HL-60/S4 treated with retinoic acid at 250 ng/mL for 4 days and 3 days (cell line): ENCODE measurements at regions not wholly inside any gene's neighbourhood (a gene's known extent, or its start where the extent isn't known, plus 50 kb on each side); places are given as distances from the start of the nearest gene placed in this dataset.
"Not testable (repeated sequence)": the region's sequence is repeated elsewhere in the genome, so short reads cannot be mapped to it uniquely, and the experiment has no call there.

ENCODE experiments used
- in situ Hi-C: fragments of 300-500 bp; cut with MboI; formaldehyde crosslinking; loops from 2 replicates; pipeline ENCODE4 v1.7.0; 2022; ENCODE audit warnings: low sequenced_read_pairs

- in situ Hi-C loops, result no loop called here
These were observed 439.9 kb upstream of the CHD1 start for GRCh38 chr5:99368726-99369125.

DNA sequence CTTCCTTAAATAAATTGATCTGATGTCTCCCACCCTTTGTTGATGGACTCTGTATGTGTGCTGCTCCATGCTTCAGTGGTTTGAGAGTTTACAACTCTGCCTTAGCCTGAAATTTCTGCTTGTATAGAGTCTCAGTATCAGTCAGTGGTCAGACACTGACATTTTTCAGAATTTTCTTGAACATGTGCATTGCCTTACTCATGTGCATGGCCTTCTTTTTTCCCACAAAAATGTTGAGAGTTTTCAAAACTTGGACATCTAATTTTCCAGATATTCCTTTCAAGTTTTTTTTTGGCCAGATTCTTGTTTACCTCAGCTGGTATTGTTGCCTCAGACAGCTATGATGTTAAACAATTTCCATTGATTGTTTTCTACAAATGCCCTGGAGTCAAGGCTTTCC is 427.1 kb upstream of the CHD1 start:
- in situ Hi-C loops, result no loop called here

DNA sequence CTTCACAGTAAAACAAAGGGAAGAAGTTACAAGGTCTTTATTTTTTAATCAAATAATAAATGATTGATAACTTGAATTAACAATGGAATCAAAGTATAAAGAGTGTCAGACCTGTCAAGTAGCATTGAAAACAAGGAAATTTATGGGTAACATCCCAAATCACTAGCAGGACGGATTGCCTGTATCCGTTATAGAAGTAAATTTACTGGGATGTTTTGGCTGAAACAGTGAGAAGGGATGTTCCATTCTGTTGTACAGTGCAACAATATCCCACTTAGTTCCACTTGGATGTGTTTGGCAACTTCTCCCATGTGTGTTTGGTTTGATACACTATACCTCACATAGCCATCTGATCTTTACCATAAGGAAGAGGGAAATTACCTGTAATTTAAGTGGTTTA is 421.0 kb upstream of the CHD1 start:
- in situ Hi-C loops, result no loop called here

DNA sequence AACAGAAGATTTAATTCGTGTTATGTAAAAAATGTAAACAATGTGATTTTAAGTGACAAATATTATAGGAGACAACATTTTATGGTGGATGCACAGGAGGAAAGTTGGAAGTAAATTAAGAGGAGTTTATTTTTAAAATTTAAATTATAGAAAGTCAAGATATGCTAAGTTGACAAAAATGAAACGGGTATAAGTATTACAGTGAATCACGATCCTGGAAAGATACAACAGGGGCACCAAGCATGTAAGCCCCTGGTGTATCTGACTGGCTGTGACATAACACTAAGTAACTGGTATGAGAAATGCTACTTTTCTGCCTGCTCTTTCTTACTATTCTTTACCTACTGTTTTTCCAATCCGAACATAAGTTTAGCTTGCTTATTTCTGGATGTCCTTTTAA is 419.8 kb upstream of the CHD1 start:
- in situ Hi-C loops, result no loop called here

DNA sequence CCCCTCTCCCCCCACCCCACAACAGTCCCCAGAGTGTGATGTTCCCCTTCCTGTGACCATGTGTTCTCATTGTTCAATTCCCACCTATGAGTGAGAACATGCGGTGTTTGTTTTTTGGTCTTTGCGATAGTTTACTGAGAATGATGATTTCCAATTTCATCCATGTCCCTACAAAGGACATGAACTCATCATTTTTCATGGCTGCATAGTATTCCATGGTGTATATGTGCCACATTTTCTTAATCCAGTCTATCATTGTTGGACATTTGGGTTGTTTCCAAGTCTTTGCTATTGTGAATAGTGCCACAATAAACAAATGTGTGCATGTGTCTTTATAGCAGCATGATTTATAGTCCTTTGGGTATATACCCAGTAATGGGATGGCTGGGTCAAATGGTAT is 411.0 kb upstream of the CHD1 start:
- in situ Hi-C loops, result not testable (repeated sequence)

DNA sequence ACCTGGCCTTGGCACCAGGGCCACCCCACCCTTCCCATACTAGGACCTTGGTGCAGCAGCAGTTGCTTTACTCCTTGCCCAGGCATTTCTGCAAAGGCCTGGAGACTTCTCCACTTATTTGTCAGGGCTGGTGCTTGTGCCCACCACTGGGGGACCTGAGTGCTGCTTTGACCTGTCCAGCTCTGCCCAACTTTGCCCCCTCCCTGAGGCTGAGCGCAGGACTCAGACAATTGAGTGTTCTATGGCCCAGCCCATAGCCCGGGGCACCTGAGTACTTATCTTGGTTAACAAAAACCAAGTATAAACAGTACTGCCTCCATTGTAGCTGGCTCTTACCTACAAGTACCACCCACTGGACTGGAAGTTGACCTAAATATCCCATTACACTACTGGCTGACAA is 406.1 kb upstream of the CHD1 start:
- in situ Hi-C loops, result no loop called here

DNA sequence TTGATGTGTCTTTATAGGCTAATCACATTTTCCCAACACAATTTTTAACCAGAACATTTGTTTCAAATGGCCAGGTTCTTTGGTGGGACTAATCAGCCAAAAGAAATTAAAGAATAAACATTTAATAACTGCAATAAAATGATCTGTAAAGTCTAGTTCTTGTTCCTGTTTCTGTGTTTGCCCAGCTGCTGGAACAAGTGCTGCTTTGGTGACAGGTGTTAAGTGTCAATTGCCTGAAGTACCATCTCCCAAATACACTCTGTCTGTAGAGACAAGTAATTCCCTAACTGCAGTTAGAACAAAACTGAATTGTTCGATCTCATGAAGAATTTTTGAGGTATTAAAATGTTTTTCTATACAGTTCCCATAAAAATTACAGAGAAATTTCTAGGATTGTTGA is 402.3 kb upstream of the CHD1 start:
- in situ Hi-C loops, result no loop called here

DNA sequence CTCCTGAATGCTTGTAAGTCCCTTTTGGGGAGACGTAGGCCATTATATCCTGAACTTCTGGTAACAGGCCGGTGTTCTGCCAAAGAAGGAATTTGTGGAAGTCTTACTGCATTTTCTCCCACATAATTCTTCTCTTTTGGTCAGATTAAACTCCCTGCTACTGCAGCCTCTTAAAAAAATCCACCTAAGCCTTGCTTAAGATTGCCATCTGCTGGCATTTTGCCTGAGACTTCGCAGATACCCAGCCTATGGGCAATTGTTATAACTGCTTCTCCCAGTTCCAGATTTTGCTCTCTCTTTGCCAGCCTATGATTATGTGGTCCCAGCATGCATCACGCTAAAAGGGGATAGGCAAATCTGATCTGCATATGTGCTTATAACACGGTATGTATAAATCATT is 391.6 kb upstream of the CHD1 start:
- in situ Hi-C loops, result no loop called here

- in situ Hi-C loops, result no loop called here
These were observed 388.3 kb upstream of the CHD1 start for GRCh38 chr5:99317136-99317535.

DNA sequence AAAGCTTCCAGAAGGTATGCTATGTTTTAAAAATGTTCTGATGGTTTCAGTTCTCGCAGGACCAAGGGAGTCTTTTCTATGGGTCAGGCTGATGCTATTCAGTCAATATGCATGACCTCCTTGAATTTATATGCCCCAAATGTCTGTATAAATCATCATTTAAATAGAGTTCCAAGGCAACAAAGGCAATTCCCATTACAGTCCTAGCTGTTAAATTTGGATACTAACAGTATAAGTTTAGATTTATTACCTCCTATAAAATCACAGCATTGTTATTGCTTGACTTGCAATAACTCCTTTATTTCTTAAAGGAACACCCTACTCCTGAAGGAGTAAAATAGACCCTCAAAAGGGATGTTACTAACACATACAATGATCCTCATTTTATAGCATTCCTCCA is 387.7 kb upstream of the CHD1 start:
- in situ Hi-C loops, result no loop called here

GRCh38 chr5:99315413-99316183 is 386.8 kb upstream of the CHD1 start:
- in situ Hi-C loops, result no loop called here

DNA sequence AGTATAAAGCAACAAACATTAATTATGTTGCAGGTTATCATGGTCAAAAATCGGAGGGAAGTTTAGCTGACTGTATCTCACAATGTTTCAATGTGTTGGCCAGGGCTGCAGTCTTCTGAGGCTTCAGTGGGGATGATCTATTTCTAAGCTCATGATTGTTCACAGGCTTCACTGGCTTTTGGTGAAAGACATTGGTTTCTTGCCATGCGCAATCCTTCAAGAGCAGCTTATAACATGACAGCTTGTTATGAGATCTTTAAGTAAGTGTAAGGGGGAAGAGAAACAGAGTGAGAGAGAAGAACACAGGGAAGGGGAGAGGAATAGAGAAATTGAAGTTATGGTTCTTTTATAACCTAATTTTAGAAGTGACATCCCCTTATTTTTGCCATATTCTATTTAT is 385.9 kb upstream of the CHD1 start:
- in situ Hi-C loops, result no loop called here

- in situ Hi-C loops, result no loop called here
These were observed 379.3 kb upstream of the CHD1 start for GRCh38 chr5:99308131-99308530.

- in situ Hi-C loops, result no loop called here
These were observed 376.3 kb upstream of the CHD1 start for GRCh38 chr5:99305045-99305580.

- in situ Hi-C loops, result no loop called here
These were observed 356.8 kb upstream of the CHD1 start for GRCh38 chr5:99285606-99286005.

- in situ Hi-C loops, result no loop called here
These were observed 346.3 kb upstream of the CHD1 start for GRCh38 chr5:99275128-99275527.

GRCh38 chr5:99272576-99272975 is 343.8 kb upstream of the CHD1 start:
- in situ Hi-C loops, result no loop called here

GRCh38 chr5:99258819-99259218 is 330.0 kb upstream of the CHD1 start:
- in situ Hi-C loops, result no loop called here

DNA sequence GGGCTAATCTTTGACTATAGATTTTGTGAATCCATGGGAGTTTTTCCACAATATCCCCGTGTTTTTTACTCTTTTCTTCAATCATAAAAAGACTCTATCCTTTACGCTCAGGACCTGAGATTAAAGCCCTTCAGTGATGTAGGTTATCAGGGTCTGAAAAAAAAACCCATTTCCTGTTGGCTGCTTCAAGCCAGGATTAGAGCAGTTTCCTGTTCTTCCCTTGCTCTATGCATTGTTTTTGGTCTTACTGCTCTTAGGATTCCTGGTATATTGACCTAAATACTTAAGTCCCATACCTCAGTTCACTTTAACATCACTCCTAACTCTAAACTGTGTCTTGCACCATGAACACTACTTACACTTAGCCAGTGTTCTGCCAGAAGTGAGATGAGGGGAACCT is 319.3 kb upstream of the CHD1 start:
- in situ Hi-C loops, result no loop called here

- in situ Hi-C loops, result no loop called here
These were observed 318.5 kb upstream of the CHD1 start for GRCh38 chr5:99247346-99247745.

DNA sequence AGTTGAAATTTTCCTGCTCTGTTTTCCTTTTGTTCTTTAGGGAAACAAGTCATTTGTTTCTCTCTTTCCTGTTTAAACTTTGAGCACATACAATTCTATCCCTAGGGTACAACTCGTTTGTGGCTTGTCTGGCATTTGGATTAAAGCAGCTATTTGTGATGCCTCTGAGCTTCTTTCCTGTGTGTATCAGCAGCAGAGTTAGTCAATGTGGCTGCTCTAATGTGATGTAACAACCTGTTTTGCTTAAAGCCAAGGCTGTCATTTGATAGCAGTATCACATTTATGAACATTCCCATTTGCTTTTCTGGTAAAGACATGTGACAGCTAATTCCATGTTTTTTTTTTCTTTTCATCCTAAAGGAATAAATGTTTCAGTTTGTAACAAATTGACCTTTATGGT is 314.3 kb upstream of the CHD1 start:
- in situ Hi-C loops, result no loop called here

DNA sequence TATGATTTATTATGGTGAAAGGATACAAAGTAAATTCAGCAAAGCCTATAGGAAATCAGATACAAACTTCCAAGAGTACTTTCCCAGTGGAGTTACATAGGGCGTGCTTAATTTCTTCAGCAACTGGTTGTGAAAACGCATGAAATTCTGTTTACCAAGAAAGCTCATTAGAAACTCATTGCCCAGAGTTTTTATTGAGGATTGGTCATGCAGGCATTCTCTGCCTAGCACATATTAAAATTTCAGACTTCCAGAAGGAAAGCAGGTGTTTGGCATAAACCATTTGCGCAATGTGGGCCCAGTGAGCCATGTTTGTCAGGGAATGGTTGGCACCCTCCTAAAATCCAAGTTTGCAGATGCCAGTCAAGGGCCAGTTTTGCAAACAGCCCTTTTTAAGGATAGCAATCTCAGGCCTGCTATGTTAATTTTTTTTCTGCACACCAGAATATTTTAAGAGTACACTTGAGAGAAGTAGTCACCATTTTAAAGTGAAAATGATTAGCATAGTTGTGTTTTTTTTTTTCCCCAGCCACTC is 311.1 kb upstream of the CHD1 start:
- in situ Hi-C loops, result no loop called here
